ENCODE measurements at regions not wholly inside any gene's neighbourhood (a gene's known extent, or its start where the extent isn't known, plus 50 kb on each side); places are given as distances from the start of the nearest gene placed in this dataset.

DNA sequence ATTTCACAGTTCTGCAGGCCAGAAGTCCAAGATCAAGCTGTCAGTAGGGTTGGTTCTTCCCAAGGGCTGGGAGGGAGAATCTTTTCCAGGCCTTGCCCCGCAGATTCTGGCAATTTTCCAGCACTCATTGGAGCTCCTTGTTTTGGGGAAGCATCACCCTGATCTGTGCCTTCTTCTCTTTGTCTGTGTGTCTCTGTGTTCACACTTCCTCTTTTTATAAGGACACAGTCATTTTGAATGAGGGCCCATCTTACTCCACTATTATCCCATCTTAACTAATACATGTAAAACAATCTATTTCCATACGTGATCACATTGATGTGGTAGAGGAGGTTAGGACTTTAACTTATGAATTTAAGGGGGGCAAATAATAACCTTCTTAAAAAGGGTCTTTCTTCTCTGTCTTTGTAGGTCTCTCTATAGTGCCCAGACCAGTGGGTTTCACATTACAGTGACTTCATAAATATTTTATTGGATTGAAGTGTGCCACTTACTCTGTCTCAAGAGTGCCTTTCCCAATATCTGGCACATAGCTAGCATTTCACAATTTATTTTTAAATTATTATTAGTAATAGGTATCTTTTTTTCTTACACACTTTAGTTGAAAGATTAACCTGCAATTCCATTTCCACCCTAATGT lies 68.9 kb upstream of the CBLN2 start:
- in situ Hi-C loops (cut with MboI): no loop called here
- ChIA-PET CTCF (interaction anchor here (1.4 kb wide), 1 partner anchor 11 kb away, joined by 3 read pairs; no protein-coding TSS in a partner anchor), SMC1A (ENCODE audit: uncharacterized antibody, unreplicated experiment) (interaction anchor here (0.9 kb wide), 1 partner anchor 55 kb away, joined by 4 read pairs; no protein-coding TSS in a partner anchor), POLR2A (no interaction called here), RAD21 (ENCODE audit: unreplicated experiment) (no interaction called here)
- peak; percentile 65; the same call in 2 of the 3 replicates for ATAC-seq
- WGBS (ENCODE audit: insufficient coverage, insufficient replicate concordance, low lambda C conversion rate, missing lambda C conversion rate): 23% methylated on average over 2 of the region's 2 CpGs
- no peak for TF ChIP-seq ZNF24 (IDR thresholded peaks at IDR 0.05)
- no peak for TF ChIP-seq HDAC2 (IDR thresholded peaks at IDR 0.05)
- peak; percentile 92 for TF ChIP-seq SPI1 (IDR thresholded peaks at IDR 0.05; ENCODE audit: borderline replicate concordance, insufficient read depth, low read depth, low read length)
- H3K9ac ChIP-seq (ENCODE audit: control insufficient read depth, insufficient read depth, low read length): no peak overlapping the region
- H3K36me3 ChIP-seq (ENCODE audit: control insufficient read depth in 2 of 2, insufficient read depth in 2 of 2, low read length in 1 of 2): no peaks in the 10 kb centered on the region
- no peaks in the 10 kb centered on the region for H4K20me1 ChIP-seq (ENCODE audit: control insufficient read depth, insufficient read depth)
- no peak overlapping the region for H3K4me2 ChIP-seq (ENCODE audit: control insufficient read depth, insufficient read depth)
- no peak overlapping the region for H3K27ac ChIP-seq (ENCODE audit: control insufficient read depth, insufficient read depth)
- no peak for DNase-seq (ENCODE audit: low read depth, low spot score)
- no peak overlapping the region for H3K4me3 ChIP-seq
- no peaks in the 10 kb centered on the region for H3K79me2 ChIP-seq (ENCODE audit: control insufficient read depth, insufficient read depth, low read length)
- H2AFZ ChIP-seq (ENCODE audit: control insufficient read depth, low read depth, low read length): no peak overlapping the region
- no peaks in the 10 kb centered on the region for H3K9me3 ChIP-seq (replicated peaks; ENCODE audit: control insufficient read depth, insufficient read depth, low read length)
- no peaks in the 10 kb centered on the region for H3K27me3 ChIP-seq (replicated peaks in 1 of 2; ENCODE audit: control insufficient read depth in 2 of 2, insufficient read depth in 2 of 2, low read length in 1 of 2)
- FAIRE-seq: no peak
- intact Hi-C loops (cut with micrococcal nuclease; ENCODE audit: unreplicated experiment): no loop called here
- no TSS peak for BruUV-seq (replicated peaks)
- no peaks in the 10 kb centered on the region for H3K4me1 ChIP-seq (ENCODE audit: control insufficient read depth, insufficient read depth, low read length)

DNA sequence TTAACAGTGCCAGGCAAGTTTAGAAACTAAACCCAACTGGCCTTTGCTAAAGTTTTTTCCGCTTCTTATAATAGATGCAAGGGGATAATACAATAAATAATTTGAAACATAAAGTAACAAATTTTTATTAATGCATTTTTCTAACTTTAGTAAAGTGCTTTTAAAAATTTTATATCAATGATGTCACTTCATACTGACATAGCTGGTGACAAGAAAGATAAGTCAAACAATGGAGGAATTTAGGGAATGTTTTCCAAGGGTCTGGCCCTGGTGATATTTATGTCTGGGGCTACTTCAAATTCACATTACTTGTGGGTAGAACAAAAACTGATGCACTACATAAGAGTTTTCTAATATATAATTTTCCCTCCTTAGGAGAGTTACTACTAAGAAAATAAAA lies 61.2 kb upstream of the CBLN2 start:
- H3K4me1 ChIP-seq (ENCODE audit: control insufficient read depth, insufficient read depth, low read length): no peaks in the 10 kb centered on the region
- RAD21 ChIA-PET (ENCODE audit: unreplicated experiment): no interaction called here
- FAIRE-seq: no peak
- H3K4me2 ChIP-seq (ENCODE audit: control insufficient read depth, insufficient read depth): no peak overlapping the region
- H3K9ac ChIP-seq (ENCODE audit: control insufficient read depth, insufficient read depth, low read length): no peak overlapping the region
- H3K36me3 ChIP-seq (ENCODE audit: control insufficient read depth in 2 of 2, insufficient read depth in 2 of 2, low read length in 1 of 2): no peaks in the 10 kb centered on the region
- H3K9me3 ChIP-seq (replicated peaks; ENCODE audit: control insufficient read depth, insufficient read depth, low read length): no peaks in the 10 kb centered on the region
- no peaks in the 10 kb centered on the region for H3K79me2 ChIP-seq (ENCODE audit: control insufficient read depth, insufficient read depth, low read length)
- no peak for DNase-seq (ENCODE audit: low read depth, low spot score)
- SMC1A ChIA-PET (ENCODE audit: uncharacterized antibody, unreplicated experiment): no interaction called here
- no peak for ATAC-seq
- CTCF ChIA-PET: no interaction called here
- H4K20me1 ChIP-seq (ENCODE audit: control insufficient read depth, insufficient read depth): no peaks in the 10 kb centered on the region
- intact Hi-C loops (cut with micrococcal nuclease; ENCODE audit: unreplicated experiment): no loop called here
- POLR2A ChIA-PET: no interaction called here
- no TSS peak for BruUV-seq (replicated peaks)
- no peak overlapping the region for H3K4me3 ChIP-seq
- no peak overlapping the region for H3K27ac ChIP-seq (ENCODE audit: control insufficient read depth, insufficient read depth)
- in situ Hi-C loops (cut with MboI): no loop called here
- H2AFZ ChIP-seq (ENCODE audit: control insufficient read depth, low read depth, low read length): no peak overlapping the region
- H3K27me3 ChIP-seq (replicated peaks in 1 of 2; ENCODE audit: control insufficient read depth in 2 of 2, insufficient read depth in 2 of 2, low read length in 1 of 2): no peaks in the 10 kb centered on the region
- 57% methylated on average over 1 of the region's 1 CpG for WGBS (ENCODE audit: insufficient coverage, insufficient replicate concordance, low lambda C conversion rate, missing lambda C conversion rate)
- TF ChIP-seq IKZF1 (conservative IDR thresholded peaks at IDR 0.05): no peak
- no peak for TF ChIP-seq RCOR1 (conservative IDR thresholded peaks at IDR 0.05; ENCODE audit: low read depth, low read length)
- no peak for TF ChIP-seq NR2F1 (conservative IDR thresholded peaks at IDR 0.05)
- no peak for TF ChIP-seq MYC (IDR thresholded peaks at IDR 0.05; ENCODE audit: insufficient read depth, insufficient read length, insufficient replicate concordance, low read length, severe bottlenecking)
- TF ChIP-seq ZNF217 (IDR thresholded peaks at IDR 0.05): no peak
- TF ChIP-seq, protein P1, sequence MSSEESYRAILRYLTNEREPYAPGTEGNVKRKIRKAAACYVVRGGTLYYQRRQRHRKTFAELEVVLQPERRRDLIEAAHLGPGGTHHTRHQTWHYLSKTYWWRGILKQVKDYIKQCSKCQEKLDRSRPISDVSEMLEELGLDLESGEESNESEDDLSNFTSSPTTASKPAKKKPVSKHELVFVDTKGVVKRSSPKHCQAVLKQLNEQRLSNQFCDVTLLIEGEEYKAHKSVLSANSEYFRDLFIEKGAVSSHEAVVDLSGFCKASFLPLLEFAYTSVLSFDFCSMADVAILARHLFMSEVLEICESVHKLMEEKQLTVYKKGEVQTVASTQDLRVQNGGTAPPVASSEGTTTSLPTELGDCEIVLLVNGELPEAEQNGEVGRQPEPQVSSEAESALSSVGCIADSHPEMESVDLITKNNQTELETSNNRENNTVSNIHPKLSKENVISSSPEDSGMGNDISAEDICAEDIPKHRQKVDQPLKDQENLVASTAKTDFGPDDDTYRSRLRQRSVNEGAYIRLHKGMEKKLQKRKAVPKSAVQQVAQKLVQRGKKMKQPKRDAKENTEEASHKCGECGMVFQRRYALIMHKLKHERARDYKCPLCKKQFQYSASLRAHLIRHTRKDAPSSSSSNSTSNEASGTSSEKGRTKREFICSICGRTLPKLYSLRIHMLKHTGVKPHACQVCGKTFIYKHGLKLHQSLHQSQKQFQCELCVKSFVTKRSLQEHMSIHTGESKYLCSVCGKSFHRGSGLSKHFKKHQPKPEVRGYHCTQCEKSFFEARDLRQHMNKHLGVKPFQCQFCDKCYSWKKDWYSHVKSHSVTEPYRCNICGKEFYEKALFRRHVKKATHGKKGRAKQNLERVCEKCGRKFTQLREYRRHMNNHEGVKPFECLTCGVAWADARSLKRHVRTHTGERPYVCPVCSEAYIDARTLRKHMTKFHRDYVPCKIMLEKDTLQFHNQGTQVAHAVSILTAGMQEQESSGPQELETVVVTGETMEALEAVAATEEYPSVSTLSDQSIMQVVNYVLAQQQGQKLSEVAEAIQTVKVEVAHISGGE (CRISPR knock-in tag; IDR thresholded peaks at IDR 0.05): no peak
- no peak for TF ChIP-seq USF2 (IDR thresholded peaks at IDR 0.05; ENCODE audit: borderline replicate concordance, low read depth, low read length)
- TF ChIP-seq WRNIP1 (IDR thresholded peaks at IDR 0.05; ENCODE audit: borderline replicate concordance, low read depth, low read length): no peak
- no peak for TF ChIP-seq BMI1 (IDR thresholded peaks at IDR 0.05; ENCODE audit: borderline replicate concordance)
